ENCODE measurements at regions not wholly inside any gene's neighbourhood (a gene's known extent, or its start where the extent isn't known, plus 50 kb on each side); places are given as distances from the start of the nearest gene placed in this dataset.

GRCh38 chr10:63920926-63921325, 399.7 kb downstream of the REEP3 start:
- no peak overlapping the region for H2AFZ ChIP-seq
- TF ChIP-seq STAT1 (IDR thresholded peaks at IDR 0.05; ENCODE audit: unreplicated experiment) (no peak), ETS1 (IDR thresholded peaks at IDR 0.05) (no peak), CTCF (conservative IDR thresholded peaks at IDR 0.05; ENCODE audit: low read depth in 2 of 2) (no peak), EZH2phosphoT487 (IDR thresholded peaks at IDR 0.05; ENCODE audit: unreplicated experiment) (no peak), ZNF331 (CRISPR knock-in tag; IDR thresholded peaks at IDR 0.05; ENCODE audit: low read depth) (no peak), ZNF462 (CRISPR knock-in tag; IDR thresholded peaks at IDR 0.05) (no peak), ZNF114 (CRISPR knock-in tag; IDR thresholded peaks at IDR 0.05) (no peak), JUNB (IDR thresholded peaks at IDR 0.05; ENCODE audit: unreplicated experiment) (no peak), REST (IDR thresholded peaks at IDR 0.05; ENCODE audit: unreplicated experiment) (no peak), EZH2 (IDR thresholded peaks at IDR 0.05; ENCODE audit: low read depth, unreplicated experiment) (no peak), POLR2AphosphoS5 (IDR thresholded peaks at IDR 0.05; ENCODE audit: low read depth) (no peak), CREB1 (CRISPR knock-in tag; IDR thresholded peaks at IDR 0.05; ENCODE audit: low read depth) (no peak)
- H3K27me3 Mint-ChIP-seq (ENCODE audit: insufficient read depth, low read depth, poor library complexity), result peaks cover 2% of the 10 kb centered on the region
- no peak for DNase-seq (ENCODE audit: low spot score)
- H3K4me2 ChIP-seq, result no peak overlapping the region
- no peak overlapping the region for H3K27ac Mint-ChIP-seq
- no peak overlapping the region for H3K27ac ChIP-seq (ENCODE audit: low read depth)
- H3K4me3 ChIP-seq, result no peak overlapping the region
- no peak overlapping the region for H3K4me3 Mint-ChIP-seq
- no peaks in the 10 kb centered on the region for H3K27me3 ChIP-seq (ENCODE audit: insufficient read depth)
- ATAC-seq, result no peak
- no peaks in the 10 kb centered on the region for H4K20me1 ChIP-seq (replicated peaks; ENCODE audit: insufficient read depth)
- H3F3A ChIP-seq (replicated peaks; ENCODE audit: low read depth), result no peaks in the 10 kb centered on the region
- peaks cover 24% of the 10 kb centered on the region for H3K4me1 ChIP-seq (ENCODE audit: insufficient read depth)
- no peaks in the 10 kb centered on the region for H3K36me3 ChIP-seq (ENCODE audit: insufficient read depth)
- H3K9me2 ChIP-seq (ENCODE audit: insufficient read depth), result no peaks in the 10 kb centered on the region
- H3K79me2 ChIP-seq (replicated peaks; ENCODE audit: insufficient read depth), result no peaks in the 10 kb centered on the region
- H3K4me1 Mint-ChIP-seq, result peaks cover 39% of the 10 kb centered on the region
- H3K9me3 Mint-ChIP-seq, result no peaks in the 10 kb centered on the region
- H3K36me3 Mint-ChIP-seq (ENCODE audit: low read depth), result no peaks in the 10 kb centered on the region
